NAMALWA (cell line): ENCODE measurements at regions not wholly inside any gene's neighbourhood (a gene's known extent, or its start where the extent isn't known, plus 50 kb on each side); places are given as distances from the start of the nearest gene placed in this dataset.
"Not testable (repeated sequence)": the region's sequence is repeated elsewhere in the genome, so short reads cannot be mapped to it uniquely, and the experiment has no call there.

Experiments
- DNase-seq: peaks from one replicate; pipeline ENCODE4 v3.0.0-alpha.2; 2015; ENCODE audit warnings: low spot score

DNA sequence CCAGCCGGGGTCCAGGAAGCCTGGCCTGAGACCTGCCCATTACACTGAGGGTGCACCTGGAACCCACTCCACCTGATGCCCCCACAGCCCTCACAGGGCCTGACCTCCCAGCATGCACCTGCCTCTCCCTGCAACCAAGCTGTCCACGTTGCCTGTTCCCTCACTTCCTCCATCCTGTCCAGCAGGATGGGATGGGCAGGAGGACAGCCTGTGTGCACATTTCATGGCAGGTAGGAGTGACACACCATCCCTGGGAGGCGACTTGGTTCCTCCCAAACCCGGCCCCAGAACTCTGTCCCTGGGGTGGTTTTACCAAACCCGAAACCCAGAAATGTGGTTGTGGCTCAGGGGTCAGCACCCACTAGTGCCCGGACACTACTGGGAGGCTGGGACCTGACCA lies 203.8 kb upstream of the ZNF519 start:
- not testable (repeated sequence) for DNase-seq

DNA sequence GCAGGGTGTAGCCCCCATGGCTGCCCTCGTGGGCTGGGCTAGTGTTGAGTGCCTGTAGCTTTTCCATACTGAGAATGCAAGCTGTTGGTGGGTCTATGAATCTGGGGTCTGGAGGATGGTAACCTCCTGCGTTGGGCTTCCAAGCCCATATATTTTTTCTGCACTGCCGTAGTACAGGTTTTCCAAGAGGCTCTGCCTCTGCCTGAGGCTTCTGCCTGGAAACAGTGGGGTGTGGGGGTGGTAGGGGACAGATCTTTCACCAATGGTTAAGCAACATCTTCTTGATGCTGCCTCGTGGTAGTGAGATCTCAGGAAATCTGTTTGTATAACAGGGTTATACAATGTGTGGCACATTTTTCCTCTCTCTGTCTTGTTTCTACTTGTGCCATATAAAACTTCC lies 189.0 kb upstream of the ZNF519 start:
- DNase-seq: not testable (repeated sequence)

DNA sequence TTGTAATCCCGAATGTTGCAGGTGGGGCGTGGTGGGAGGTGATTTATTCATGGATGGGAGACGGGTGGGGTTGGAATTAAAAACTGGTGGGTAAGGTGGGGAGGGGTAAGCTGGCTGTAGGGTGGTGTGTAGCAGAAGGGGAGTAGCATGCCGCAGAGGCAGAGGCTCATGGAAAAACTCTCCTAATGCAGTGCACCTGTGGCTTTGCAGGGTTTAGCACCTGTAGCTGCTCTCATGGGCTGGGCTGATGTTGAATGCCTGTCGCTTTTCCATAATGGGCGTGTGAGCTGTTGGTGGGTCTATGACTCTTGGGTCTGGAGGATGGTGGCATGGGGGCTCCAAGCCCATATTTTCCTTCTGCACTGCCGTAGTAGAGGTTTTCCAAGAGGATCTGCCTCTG lies 169.0 kb upstream of the ZNF519 start:
- not testable (repeated sequence) for DNase-seq

DNA sequence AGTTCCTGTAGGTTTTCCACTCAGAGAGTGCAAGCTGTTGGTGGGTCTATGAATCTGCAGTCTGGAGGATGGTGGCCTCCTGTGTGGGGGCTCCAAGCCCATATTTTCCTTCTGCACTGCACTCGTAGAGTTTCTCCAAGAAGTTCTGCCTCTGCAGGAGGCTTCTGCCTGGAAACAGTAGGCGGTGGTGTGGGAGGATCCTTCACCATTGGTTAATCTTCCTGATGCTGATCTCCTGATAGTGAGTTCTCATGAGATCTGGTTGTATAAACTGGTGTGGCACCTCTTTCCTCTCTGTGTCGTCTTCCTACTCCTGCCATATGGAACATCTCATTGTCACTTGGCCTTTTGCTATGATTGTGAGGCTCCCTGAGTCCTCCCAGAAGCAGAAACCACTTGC lies 162.8 kb upstream of the ZNF519 start:
- DNase-seq: not testable (repeated sequence)

DNA sequence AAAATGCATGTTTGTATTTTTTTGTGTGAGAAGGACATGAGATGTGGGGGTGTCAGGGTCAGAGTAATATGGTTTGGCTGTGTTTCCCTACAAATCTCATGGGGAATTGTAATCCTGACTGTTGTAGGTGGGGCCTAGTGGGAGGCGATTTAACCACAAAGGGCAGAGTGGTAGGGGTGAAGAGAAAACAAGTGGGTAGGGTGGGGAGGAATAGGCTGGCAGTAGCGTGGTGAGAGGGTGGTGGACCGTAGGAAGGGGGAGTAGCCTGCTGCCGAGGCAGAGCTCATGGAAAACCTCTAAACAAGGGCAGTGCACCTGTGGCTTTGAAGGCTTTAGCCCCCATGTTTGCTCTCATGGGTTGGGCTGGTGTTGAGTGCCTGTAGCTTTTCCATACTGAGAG lies 152.8 kb upstream of the ZNF519 start:
- no peak for DNase-seq

DNA sequence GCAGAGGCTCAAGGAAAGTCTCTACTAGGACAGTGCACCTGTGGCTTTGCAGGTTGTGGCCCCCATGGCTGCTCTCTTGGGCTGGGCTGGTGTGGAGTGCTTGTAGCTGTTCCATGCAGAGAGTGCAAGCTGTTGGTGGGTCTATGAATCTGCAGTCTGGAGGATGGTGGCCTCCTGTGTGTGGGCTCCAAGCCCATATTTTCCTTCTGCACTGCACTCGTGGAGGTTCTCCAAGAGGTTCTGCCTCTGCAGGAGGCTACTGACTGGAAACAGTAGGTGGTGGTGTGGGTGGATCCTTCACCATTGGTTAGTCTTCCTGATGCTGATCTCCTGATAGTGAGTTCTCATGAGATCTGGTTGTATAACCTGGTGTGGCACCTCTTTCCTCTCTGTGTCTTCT lies 143.2 kb upstream of the ZNF519 start:
- DNase-seq: not testable (repeated sequence)

DNA sequence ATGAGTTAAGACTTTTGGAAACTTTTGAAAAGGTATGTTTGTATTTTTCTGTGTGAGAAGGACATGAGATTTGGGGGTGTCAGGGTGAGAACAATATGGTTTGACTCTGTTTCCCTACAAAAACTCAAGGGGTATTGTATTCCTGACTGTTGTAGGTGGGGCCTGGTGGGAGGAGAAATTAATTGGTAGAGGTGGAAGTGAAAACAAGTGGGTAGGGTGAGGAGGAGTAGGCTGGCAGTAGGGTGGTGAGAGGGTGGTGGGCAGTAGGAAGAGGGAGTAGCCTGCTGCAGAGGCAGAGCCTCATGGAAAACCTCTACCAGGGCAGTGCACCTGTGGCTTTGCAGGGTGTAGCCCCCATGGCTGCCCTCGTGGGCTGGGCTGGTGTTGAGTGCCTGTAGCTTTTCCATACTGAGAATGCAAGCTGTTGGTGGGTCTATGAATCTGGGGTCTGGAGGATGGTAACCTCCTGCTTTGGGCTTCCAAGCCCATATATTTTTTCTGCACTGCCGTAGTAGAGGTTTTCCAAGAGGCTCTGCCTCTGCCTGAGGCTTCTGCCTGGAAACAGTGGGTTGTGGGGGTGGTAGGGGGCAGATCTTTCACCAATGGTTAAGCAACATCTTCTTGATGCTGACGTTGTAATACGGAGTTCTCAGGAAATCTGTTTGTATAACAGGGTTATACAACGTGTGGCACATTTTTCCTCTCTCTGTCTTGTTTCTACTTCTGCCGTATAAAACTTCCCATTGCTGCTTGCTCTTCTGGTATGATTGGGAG lies 133.6 kb upstream of the ZNF519 start:
- not testable (repeated sequence) for DNase-seq

DNA sequence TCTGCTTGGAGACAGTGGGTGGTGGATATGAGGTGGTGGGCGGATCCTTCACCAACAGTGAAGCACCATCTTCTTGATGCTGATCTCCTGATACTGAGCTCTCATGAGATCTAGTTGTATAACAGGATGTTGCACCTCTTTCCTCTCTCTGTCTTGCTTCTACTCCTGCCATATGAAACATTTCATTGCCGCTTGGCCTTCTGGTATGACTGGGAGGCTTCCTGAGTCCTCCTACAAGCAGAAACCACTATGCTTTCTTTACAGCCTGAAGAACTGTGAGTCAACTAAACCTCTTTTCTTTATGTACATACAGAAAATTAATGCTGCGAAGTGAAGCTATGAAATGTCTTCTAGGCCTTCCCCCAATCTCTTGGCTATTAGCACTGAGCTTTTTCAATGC lies 130.6 kb upstream of the ZNF519 start:
- not testable (repeated sequence) for DNase-seq

DNA sequence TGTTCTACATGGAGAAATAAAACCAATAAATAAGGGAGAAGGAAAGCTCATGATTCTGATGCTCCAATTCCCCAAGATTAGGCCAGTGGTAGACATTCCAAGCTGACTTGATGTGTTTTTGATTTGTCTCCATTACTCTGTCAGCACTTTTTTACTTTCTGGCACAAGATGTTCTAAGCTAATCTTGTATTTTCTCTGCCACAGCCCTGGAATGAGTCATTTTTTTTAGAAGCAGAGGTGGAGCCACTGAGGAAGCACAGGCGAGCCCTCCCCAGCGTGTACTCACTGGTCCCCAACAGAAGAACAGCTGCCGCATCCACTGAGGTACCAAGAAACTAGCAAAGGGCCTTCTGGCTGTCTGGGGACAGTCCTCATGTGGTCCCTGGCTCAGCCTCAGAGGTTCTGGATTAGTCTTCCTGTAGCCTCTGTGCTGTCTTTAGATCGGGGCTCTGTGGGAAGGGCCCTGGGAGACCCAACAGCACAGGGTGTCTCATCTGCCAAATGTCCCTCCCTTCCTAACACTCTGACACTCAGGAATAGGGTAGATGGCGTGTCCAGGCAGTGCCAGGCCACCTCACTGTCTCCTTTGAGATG lies 117.9 kb upstream of the ZNF519 start:
- DNase-seq: not testable (repeated sequence)

DNA sequence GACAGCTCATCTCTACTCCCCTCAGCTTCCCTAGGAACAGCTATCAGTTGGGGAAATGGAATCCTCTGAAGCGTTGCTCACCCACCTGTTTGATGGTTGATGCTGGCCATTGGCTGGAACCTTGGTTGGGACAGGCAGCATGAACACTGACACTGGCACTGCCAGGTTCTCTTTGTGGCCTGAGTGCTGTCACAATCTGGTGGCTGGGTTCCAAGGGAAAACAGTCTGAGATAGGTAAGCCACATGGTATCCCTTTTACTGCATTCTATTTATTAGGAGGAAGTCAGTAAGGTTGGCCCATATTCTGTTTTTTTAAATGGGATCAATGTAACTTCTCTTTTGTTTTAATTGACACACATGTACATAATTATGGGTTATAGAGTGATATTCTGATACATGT lies 107.0 kb upstream of the ZNF519 start:
- DNase-seq: not testable (repeated sequence)

DNA sequence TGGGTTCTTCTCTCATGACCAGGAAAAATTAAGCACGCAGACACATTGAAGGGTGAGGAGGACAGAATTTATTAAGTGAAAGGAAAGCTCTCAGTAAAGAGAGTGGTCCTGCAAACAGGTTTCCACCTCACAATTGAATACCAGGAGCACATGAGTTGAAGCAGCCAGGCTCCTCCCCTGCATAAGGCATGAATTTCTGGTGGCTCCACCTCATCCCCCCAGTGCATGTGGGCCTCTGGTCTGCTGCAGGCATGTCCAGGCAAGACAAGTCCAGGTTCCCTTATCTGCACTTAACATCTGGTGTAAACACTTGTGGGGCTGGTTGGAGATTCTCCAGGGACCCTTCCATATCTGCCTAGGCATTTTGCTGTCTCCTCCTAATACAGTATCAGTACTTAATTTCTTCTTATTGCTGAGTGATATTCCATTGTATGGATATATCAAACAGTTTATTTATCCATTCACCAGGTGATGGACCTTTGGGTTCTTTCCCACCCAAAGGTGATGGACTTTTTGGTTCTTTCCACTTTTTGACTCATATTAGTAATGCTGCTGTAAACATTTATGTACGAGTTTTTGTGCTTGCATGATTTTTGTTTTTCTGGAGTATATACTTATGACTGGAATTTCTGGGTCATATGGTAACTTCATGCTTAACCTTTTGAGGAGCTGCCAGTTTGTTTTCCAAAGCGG lies 104.3 kb upstream of the ZNF519 start:
- DNase-seq: not testable (repeated sequence)

DNA sequence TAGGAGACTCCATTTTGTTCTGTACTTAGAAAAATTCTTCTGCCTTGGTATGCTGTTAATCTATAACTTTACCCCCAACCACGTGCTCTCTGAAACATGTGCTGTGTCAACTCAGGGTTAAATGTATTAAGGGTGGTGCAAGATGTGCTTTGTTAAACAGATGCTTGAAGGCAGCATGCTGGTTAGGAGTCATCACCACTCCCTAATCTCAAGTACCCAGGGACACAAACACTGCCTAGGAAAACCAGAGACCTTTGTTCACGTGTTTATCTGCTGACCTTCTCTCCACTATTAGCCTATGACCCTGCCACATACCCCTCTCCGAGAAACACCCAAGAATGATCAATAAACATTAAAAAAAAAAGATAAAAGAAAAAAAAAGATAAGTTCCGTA lies 93.0 kb upstream of the ZNF519 start:
- DNase-seq: not testable (repeated sequence)

DNA sequence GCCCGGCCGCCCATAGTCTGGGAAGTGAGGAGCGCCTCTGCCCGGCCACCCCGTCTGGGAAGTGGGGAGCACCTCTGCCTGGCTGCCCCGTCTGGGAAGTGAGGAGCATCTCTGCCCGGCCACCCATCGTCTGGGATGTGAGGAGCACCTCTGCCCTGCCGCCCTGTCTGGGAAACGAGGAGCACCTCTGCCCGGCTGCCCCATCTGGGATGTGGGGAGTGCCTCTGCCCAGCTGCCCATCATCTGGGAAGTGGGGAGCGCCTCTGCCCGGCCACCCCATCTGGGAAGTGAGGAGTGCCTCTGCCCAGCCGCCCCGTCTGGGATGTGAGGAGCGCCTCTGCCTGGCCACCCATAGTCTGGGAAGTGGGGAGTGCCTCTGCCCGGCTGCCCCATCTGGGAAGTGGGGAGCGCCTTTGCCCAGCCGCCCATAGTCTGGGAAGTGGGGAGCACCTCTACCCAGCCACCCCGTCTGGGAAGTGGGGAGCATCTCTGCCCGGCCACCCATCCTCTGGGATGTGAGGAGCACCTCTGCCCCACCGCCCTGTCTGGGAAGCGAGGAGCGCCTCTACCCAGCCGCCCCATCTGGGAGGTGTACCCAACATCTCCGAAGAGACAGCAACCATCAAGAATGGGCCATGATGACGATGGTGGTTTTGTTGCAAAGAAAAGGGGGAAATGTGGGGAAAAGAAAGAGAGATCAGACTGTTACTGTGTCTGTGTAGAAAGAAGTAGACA lies 92.5 kb upstream of the ZNF519 start:
- DNase-seq: not testable (repeated sequence)

DNA sequence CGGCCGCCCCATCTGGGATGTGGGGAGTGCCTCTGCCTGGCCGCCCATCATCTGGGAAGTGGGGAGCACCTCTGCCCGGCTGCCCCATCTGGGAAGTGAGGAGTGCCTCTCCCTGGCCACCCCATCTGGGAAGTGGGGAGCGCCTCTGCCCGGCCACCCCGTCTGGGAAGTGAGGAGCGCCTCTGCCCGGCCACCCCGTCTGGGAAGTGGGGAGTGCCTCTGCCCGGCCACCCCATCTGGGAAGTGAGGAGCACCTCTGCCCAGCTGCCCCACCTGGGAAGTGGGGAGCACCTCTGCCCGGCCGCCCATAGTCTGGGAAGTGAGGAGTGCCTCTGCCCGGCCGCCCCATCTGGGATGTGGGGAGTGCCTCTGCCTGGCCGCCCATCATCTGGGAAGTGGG lies 91.7 kb upstream of the ZNF519 start:
- not testable (repeated sequence) for DNase-seq

DNA sequence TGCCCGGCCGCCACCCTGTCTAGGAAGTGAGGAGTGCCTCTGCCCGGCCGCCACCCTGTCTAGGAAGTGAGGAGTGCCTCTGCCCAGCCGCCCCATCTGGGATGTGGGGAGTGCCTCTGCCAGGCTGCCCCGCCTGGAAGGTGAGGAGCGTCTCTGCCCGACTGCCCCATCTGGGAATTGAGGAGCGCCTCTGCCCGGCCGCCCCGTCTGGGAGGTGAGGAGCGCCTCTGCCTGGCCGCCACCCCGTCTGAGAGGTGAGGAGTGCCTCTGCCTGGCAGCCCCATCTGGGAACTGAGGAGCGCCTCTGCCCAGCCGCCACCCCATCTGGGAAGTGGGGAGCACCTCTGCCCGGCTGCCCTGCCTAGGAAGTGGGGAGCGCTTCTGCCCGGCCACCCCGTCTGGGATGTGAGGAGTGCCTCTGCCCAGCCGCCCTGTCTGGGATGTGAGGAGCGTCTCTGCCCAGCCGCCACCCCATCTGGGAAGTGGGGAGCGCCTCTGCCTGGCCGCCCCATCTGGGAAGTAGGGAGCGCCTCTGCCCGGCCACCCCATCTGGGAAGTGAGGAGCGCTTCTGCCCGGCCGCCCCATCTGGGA lies 91.1 kb upstream of the ZNF519 start:
- not testable (repeated sequence) for DNase-seq

DNA sequence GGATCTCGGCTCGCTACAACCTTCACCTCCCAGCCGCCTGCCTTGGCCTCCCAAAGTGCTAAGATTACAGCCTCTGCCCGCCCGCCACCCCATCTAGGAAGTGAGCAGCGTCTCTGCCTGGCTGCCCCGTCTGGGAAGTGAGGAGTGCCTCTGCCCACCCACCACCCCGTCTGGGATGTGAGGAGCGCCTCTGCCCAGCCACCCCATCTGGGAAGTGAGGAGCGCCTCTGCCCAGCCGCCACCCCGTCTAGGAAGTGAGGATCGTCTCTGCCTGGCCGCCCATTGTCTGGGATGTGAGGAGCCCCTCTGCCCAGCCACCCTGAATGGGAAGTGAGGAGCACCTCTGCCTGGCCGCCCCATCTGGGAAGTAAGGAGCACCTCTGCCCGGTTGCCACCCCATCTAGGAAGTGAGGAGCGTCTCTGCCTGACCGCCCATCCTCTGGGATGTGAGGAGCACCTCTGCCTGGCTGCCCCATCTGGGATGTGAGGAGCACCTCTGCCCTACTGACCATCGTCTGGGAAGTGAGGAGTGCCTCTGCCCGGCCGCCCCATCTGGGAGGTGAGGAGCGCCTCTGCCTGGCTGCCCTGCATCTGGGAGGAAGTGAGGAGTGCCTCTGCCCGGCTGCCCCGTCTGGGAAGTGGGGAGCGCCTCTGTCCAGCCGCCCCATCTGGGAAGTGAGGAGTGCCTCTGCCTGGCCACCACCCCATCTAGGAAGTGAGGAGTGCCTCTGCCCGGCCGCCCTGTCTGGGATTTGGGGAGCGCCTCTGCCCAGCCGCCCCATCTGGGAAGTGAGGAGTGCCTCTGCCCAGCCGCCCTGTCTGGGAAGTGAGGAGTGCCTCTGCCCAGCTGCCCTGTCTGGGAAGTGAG lies 90.4 kb upstream of the ZNF519 start:
- DNase-seq: not testable (repeated sequence)

DNA sequence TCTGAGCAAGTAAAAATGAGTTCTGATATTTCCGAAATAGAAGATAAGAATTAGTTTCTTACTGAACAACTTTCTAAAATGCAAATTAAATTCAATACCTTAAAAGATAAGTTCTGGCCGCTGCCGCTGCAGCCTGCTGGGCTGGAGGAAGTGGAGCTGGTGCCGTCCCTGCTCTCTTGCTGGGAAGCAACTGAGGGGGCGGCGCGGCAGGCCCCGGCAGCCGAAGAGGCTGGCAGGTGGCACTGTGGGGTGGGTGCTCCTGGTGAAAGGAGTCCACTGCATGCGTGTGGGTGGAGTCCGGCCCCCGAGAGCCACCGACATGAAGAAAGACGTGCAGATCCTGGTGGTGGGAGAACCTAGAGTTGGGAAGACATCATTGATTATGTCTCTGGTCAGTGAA lies 89.5 kb upstream of the ZNF519 start:
- no peak for DNase-seq

DNA sequence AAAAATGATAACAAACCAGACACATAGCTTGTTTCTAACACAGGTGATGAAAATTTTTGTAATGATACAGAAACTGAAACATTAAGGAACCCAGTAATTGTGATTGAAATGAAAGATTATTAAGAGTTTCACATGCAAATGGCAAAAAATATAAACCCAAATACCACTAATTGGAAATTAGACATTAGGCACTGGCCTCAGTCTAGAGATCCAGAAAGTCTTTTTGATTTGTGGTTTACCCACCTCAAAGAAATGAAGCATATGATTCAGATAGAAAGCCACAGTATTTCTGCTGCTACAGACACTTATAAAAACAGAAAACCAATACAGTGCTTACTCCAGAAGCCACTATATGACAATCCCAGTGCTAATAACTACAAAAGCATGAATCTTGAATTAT lies 83.7 kb upstream of the ZNF519 start:
- not testable (repeated sequence) for DNase-seq

DNA sequence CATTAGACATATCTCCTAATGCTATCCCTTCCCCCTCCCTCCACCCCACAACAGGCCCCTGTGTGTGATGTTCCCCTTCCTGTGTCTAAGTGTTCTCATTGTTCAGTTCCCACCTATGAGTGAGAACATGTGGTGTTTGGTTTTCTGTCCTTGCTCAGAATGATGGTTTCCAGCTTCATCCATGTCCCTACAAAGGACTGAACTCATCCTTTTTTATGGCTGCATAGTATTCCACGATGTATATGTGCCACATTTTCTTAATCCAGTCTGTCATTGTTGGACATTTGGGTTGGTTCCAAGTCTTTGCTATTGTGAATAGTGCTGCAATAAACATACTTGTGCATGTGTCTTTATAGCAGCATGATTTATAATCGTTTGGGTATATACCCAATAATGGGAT lies 71.2 kb upstream of the ZNF519 start:
- not testable (repeated sequence) for DNase-seq

DNA sequence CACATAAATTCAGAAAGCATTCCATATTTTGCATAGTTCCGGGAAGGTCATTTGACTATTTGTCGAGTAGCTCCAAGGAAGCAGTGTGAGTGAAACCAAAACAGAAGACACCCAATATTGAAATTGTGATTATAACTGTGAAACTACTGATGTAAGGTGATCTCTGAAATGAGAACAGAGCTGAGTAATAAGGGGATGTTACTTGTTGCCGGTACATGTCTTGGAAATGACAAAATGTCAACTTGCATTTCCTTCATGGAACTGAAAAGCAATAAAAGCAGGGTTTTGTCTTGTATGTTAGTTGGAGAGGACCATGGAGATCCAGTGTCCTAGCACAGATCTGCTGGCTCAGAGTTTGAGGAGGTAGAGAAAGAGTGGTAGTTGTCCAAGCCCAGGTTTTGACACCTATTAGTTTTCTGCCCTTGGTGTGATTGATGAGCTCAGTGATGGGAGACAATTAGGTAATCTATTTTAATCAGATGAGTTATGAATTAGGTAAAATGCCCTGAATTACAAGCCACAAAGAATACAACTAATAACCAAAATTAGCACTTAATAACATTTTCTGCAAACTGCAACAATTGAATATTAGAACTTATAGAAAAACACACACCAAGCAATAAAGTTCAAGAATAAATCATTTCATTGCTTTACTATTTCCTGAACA lies 58.7 kb upstream of the ZNF519 start:
- not testable (repeated sequence) for DNase-seq
